CD4-positive, alpha-beta T cell treated with Interleukin-2 at 100 ng/mL for 4 hours (primary cell): ENCODE measurements at regions not wholly inside any gene's neighbourhood (a gene's known extent, or its start where the extent isn't known, plus 50 kb on each side); places are given as distances from the start of the nearest gene placed in this dataset.
"Not testable (repeated sequence)": the region's sequence is repeated elsewhere in the genome, so short reads cannot be mapped to it uniquely, and the experiment has no call there.

Experiments
- DNase-seq: peaks from one replicate; pipeline ENCODE4 v3.0.0-alpha.2; 2020; ENCODE audit warnings: low spot score

- peak; percentile 58 for DNase-seq
Measured at GRCh38 chr12:89856431-89856830, 147.8 kb upstream of the ATP2B1 start.

- no peak for DNase-seq
Measured at GRCh38 chr12:89848732-89849131, 140.1 kb upstream of the ATP2B1 start.

DNA sequence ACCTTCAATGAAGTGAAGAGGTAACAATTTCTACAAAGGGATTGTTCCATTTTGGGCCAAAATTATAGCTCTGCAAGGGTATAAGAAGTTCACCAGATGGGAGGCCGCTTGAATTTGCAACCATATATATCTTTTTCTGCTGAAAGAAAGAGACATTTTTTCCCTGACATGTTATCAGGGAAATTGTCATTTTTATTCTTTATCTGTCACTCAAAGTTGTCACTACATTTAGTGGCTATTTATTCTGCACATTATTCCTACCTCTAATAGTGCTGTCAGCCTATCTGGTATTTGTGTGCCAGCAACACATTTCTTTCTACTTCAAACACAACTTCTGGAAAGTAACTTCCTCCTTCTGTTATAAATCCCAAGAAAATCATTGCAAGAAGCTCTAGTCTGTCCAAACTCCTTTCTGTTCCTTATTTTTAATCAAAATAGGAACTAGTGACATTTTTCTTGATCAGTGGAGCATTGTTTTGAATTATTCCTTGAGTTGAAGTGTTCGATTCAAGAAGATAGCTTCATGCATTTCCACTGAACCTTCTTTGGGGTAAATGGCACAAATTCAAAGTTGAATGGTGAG, 137.9 kb upstream of the ATP2B1 start:
- no peak for DNase-seq

GRCh38 chr12:89845767-89846166, 137.1 kb upstream of the ATP2B1 start:
- DNase-seq = no peak

GRCh38 chr12:89845366-89845765, 136.7 kb upstream of the ATP2B1 start:
- no peak for DNase-seq

DNA sequence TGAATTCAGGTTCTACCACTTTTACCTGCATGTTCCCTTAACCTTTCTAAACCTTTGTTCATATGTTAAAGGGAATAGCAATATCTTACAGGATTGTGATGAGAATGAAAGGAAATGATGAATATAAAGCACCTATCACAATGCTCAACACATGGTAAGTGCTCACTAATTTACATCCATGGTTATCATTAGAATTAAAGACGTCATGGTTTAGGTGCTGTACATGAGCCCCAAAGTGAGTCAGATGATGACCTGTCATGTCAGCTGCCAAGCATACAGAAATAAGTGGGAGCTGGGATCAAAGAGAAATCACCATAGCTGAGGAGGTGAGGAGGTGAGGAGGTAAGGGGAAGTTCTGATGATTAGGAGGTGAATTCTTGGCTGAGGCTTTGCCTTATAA, 135.9 kb upstream of the ATP2B1 start:
- DNase-seq = no peak

DNA sequence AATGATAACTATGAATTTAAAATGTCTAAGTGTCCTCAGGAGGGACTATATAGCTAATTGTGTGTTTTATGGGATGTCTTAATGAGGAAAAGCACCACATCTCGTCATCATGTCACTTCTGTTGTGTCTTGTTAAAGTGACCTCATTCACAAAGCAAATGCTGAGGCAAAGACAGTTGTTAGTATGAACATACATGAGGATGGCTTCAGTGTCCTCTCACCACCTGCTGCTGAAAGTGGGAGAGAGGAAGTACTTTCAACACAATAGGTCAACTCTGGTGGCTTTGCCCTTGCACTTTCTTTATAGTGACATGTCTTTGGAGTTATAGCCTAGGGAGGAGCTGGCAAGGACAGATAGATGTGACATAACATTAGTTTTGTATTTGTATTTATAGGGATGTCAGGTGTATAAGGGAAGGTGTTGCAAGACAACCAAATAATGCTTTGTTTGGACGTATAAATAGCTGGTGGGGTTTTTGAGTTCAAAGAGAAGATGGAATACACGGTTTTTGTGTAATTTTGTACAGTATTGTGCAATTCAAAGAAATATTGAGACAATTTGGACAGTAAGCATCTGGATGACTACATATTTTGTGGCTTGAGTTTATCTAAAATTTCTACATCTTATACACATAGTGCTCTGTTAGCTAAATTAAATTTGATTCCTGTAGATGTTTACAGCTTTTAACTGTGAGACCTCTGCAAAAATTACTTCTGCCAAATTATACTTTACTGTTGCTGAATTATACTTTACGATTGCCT, 131.7 kb upstream of the ATP2B1 start:
- no peak for DNase-seq

DNA sequence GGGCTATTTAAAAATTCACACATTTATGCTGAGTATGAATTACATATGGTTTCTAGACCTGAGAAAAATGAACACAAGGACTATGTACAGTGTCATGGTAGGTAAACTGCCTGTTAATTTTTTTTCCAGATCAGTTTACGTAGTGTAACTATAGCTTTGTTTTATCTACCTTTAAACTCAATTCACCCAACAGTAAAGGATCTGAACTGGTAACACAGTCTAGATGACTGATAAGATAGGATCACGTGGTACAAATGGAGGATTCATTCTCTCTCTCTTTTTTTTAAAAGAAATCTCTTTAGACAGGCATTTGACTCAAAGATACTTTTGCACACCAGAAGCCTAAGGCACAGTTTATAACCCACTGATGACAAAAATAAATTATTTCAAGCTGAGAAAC, 130.8 kb upstream of the ATP2B1 start:
- DNase-seq = no peak

GRCh38 chr12:89838833-89839232, 130.2 kb upstream of the ATP2B1 start:
- DNase-seq = no peak

DNA sequence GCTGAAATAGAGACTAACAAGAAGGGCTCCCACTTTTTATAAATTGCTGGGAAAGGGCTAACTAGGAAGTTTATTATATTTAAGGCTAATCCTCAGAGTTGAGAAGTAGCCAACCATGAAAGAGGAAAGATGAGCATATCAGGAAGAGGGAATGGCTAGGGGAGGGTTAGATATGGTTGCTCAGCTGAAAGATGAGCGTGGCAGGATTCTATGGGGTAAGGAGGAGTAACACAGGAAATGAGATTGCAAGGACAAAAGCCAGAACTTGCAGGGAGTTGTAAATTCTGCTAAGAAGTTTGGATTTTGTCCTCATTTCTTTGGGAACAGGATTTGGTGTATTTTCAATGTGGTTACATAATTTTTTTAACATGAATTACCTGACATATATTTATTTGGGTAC, 127.4 kb upstream of the ATP2B1 start:
- no peak for DNase-seq

- no peak for DNase-seq
Measured at GRCh38 chr12:89834676-89835075, 126.0 kb upstream of the ATP2B1 start.

- no peak for DNase-seq
Measured at GRCh38 chr12:89833337-89834252, 125.0 kb upstream of the ATP2B1 start.

- no peak for DNase-seq
Measured at GRCh38 chr12:89832336-89832735, 123.7 kb upstream of the ATP2B1 start.

- DNase-seq = no peak
Measured at GRCh38 chr12:89831310-89832095, 122.9 kb upstream of the ATP2B1 start.

- DNase-seq = no peak
Measured at GRCh38 chr12:89829434-89829975, 120.9 kb upstream of the ATP2B1 start.

- no peak for DNase-seq
Measured at GRCh38 chr12:89828575-89828974, 119.9 kb upstream of the ATP2B1 start.

DNA sequence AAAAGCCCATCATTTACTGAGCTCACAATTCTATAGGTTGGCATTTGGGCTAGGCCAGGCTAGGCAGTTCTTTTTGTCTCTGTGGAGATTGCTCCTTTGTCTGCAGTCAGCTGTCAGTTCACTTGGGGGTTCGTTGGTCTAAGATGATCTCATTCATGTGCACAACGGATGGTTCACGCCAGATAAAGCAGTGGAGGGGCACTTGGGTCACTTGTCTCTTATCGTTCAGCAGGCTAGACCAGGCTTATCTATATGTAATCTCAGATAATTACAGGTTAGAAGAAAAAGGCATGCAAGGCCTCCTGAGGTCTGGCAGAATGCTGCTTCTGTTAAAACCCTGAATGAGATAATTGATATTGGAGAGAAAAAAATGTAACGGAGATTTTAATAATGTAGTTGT, 119.0 kb upstream of the ATP2B1 start:
- DNase-seq = no peak

DNA sequence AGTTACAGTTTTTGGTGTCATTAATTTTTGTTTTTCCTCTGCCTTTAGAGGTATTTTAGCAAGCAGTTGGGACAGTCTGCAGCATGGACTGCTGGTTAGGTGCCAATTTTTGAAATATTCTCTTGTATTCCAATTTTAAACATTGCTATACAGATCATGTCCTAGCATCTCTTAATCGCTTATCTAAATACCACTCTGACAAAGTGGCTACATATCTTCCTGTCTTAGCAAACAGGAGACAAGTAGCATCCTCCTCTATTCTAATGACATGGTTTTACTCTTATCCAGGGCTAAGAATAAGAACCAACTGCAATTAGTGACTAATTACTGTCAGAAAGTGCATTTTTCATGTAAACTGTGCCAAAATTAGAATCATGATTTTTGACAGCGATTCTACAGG, 117.8 kb upstream of the ATP2B1 start:
- DNase-seq = no peak

GRCh38 chr12:89825591-89826449, 117.2 kb upstream of the ATP2B1 start:
- DNase-seq = peak; percentile 62

GRCh38 chr12:89824822-89825221, 116.2 kb upstream of the ATP2B1 start:
- DNase-seq = no peak

- not testable (repeated sequence) for DNase-seq
Measured at GRCh38 chr12:89822992-89823391, 114.4 kb upstream of the ATP2B1 start.
